ENCODE measurements at regions not wholly inside any gene's neighbourhood (a gene's known extent, or its start where the extent isn't known, plus 50 kb on each side); places are given as distances from the start of the nearest gene placed in this dataset.
"Not testable (repeated sequence)": the region's sequence is repeated elsewhere in the genome, so short reads cannot be mapped to it uniquely, and the experiment has no call there.

DNA sequence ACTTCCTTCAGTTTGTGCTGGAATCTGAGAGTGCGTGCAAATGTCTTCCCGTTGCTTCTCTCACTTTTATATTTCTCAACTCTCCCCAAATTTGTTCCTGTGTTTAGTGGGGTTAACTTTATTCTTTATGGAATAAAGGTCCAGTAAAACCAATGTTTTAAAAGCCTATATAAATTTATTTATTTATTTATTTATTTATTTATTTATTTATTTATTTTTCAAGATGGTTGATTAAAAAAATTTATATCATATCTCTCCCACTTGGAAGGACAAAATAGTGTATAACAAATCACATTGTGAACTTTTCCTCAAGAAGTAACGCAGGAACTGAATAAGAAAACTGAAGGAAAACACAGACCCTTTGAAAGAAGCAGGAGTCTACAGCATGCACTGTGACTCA, 95.3 kb upstream of the ITM2A start:
- TF ChIP-seq, protein P1, sequence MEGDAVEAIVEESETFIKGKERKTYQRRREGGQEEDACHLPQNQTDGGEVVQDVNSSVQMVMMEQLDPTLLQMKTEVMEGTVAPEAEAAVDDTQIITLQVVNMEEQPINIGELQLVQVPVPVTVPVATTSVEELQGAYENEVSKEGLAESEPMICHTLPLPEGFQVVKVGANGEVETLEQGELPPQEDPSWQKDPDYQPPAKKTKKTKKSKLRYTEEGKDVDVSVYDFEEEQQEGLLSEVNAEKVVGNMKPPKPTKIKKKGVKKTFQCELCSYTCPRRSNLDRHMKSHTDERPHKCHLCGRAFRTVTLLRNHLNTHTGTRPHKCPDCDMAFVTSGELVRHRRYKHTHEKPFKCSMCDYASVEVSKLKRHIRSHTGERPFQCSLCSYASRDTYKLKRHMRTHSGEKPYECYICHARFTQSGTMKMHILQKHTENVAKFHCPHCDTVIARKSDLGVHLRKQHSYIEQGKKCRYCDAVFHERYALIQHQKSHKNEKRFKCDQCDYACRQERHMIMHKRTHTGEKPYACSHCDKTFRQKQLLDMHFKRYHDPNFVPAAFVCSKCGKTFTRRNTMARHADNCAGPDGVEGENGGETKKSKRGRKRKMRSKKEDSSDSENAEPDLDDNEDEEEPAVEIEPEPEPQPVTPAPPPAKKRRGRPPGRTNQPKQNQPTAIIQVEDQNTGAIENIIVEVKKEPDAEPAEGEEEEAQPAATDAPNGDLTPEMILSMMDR (IDR thresholded peaks at IDR 0.05), result no peak
- Histone ChIP-seq H3K27ac (no peak overlapping the region), H3K4me1 (no peaks in the 10 kb centered on the region)

DNA sequence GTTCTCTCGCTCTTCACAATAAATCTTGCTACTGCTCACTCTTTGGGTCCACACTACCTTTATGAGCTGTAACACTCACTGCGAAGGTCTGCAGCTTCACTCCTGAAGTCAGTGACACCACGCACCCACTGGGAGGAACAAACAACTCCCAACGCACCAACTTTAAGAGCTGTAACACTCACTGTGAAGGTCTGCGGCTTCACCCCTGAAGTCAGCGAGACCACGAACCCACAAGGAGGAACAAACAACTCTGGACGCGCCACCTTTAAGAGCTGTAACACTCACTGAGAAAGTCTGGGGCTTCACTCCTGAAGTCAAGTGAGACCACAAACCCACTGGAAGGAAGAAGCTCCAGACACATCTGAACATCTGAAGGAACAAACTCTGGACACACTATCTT, 89.5 kb upstream of the ITM2A start:
- ATAC-seq; H3K4me3 ChIP-seq; H3K9me3 ChIP-seq; intact Hi-C loops (cut with DNase I); H3K36me3 ChIP-seq; H3K4me1 ChIP-seq; H3K27ac ChIP-seq; H3K27me3 ChIP-seq; DNase-seq: not testable (repeated sequence)

More for the DNA sequence above, 95.3 kb upstream of the ITM2A start:
- intact Hi-C loops (cut with DNase I), result no loop called here
- DNase-seq (no peak), ATAC-seq (no peak)
- H3K9me3 ChIP-seq, result no peaks in the 10 kb centered on the region
- no peak overlapping the region for H3K4me3 ChIP-seq
- H3K36me3 ChIP-seq, result no peaks in the 10 kb centered on the region
- H3K27me3 ChIP-seq, result no peaks in the 10 kb centered on the region

DNA sequence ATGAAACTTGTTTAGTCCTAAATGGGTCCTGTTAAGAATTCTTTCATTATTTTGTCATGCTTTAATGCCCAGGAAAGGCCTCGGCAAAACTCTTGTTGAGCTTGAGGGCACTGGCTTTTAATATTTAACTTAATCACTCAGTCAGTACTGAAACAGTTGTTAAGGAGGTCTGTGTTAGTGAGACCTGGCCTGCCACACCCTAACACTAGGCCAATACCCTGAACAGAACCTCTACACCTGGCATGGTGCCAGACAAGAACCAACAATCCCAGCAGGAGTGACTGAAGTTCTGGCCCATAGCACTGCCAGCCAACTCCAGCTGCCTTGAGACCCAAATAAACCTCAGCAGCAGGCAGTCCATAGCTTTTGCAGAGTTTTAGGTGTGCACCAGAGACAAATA, 85.7 kb upstream of the ITM2A start:
- H3K27me3 ChIP-seq, result no peaks in the 10 kb centered on the region
- H3K4me1 ChIP-seq, result no peaks in the 10 kb centered on the region
- no peak for DNase-seq
- no peaks in the 10 kb centered on the region for H3K36me3 ChIP-seq
- H3K9me3 ChIP-seq, result no peaks in the 10 kb centered on the region
- H3K27ac ChIP-seq, result no peak overlapping the region
- TF ChIP-seq, protein P1 (IDR thresholded peaks at IDR 0.05), result no peak
- H3K4me3 ChIP-seq, result no peak overlapping the region
- intact Hi-C loops (cut with DNase I), result no loop called here
- ATAC-seq, result peak; percentile 26

DNA sequence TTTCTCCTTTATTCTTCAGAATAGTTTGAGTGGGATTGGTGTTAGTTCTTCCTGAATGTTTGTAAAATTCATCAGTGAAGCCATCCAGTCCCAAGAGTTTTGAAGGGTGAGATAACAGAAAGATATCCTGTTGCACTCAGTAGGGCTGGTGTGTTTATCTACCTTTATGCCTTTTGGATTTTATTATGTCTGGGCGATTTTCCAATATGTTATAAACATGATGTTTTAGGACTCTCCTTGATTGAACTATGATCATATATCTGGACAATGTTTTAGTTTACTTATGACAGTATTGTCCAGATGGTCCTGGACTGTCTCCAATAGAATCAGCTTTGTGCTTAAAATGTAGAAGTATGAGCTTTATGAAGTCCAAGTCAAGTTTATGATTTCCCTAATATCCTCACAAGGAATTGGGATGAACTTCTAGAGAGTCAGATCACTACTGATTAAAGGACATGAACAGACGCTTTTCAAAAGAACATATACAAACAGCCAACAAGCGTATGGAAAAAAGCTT, 77.6 kb upstream of the ITM2A start:
- DNase-seq (no peak), ATAC-seq (no peak)
- TF ChIP-seq, protein P1 (IDR thresholded peaks at IDR 0.05), result no peak
- Histone ChIP-seq H3K27ac (no peak overlapping the region), H3K9me3 (no peaks in the 10 kb centered on the region), H3K4me1 (no peaks in the 10 kb centered on the region), H3K27me3 (no peaks in the 10 kb centered on the region), H3K4me3 (no peak overlapping the region), H3K36me3 (no peaks in the 10 kb centered on the region)
- intact Hi-C loops (cut with DNase I), result no loop called here

DNA sequence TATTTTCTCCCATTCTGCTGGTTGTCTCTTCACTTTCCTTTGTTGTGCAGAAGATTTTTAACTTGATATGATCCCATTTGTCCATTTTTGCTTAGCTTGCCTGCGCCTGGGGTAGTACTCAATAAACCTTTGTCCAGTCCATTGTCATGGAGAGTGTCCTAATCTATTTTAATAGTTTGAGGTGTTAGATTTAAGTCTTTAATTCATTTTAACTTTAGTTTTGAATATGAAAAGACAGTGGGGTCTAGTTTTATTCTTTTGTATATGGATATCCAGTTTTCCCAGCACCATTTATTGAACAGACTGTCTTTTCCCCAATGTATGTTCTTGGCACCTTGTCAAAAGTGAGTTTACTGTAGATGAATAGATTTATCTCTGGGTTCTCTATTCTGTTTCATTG, 76.0 kb upstream of the ITM2A start:
- Histone ChIP-seq H3K36me3 (no peaks in the 10 kb centered on the region), H3K4me1 (no peaks in the 10 kb centered on the region), H3K9me3 (no peaks in the 10 kb centered on the region), H3K27ac (no peak overlapping the region), H3K4me3 (no peak overlapping the region), H3K27me3 (no peaks in the 10 kb centered on the region)
- TF ChIP-seq, protein P1 (IDR thresholded peaks at IDR 0.05), result no peak
- intact Hi-C loops (cut with DNase I), result no loop called here
- no peak for ATAC-seq
- DNase-seq, result no peak

DNA sequence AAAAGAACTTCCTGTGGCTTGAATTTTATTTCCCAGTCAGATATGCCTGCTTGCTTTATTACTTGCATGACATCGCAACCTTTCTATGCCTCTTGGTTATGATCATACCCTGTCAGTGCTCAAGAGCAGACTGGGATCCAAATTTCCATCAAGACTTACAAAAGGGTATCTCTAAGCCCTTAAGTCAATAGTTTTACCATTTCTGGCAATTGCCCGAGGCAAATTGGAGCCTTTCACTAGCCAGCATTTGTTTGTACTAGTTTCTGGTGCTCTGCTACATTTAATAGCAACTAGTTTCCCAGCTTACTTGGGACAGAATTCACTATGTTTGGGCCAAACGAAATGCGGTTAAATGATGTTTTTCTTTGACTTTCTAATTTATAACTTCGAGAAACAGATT, 73.2 kb upstream of the ITM2A start:
- DNase-seq (no peak), ATAC-seq (no peak)
- Histone ChIP-seq H3K27me3 (no peaks in the 10 kb centered on the region), H3K4me1 (no peaks in the 10 kb centered on the region), H3K27ac (no peak overlapping the region), H3K36me3 (no peaks in the 10 kb centered on the region), H3K4me3 (no peak overlapping the region), H3K9me3 (no peaks in the 10 kb centered on the region)
- TF ChIP-seq, protein P1 (IDR thresholded peaks at IDR 0.05), result no peak
- intact Hi-C loops (cut with DNase I), result no loop called here
